HG03025 (cell line): ENCODE measurements at regions not wholly inside any gene's neighbourhood (a gene's known extent, or its start where the extent isn't known, plus 50 kb on each side); places are given as distances from the start of the nearest gene placed in this dataset.

Source experiments
- ATAC-seq: cut with Tn5 transposase; IDR thresholded peaks from one replicate; pipeline ENCODE4 v1.9.1; 2021; ENCODE audit warnings: mild to moderate bottlenecking, moderate library complexity; ENCODE audit not compliant: unreplicated experiment, low FRiP score

- no peak for ATAC-seq
Observed at GRCh38 chr1:34645109-34645688, 109.6 kb upstream of the GJB5 start.

GRCh38 chr1:34645919-34646318 is 108.9 kb upstream of the GJB5 start:
- no peak for ATAC-seq

GRCh38 chr1:34648501-34648900 is 106.3 kb upstream of the GJB5 start:
- ATAC-seq = no peak

GRCh38 chr1:34650090-34650489 is 104.8 kb upstream of the GJB5 start:
- ATAC-seq = no peak

- ATAC-seq = no peak
Observed at GRCh38 chr1:34650800-34651199, 104.0 kb upstream of the GJB5 start.

- no peak for ATAC-seq
Observed at GRCh38 chr1:34653110-34653509, 101.7 kb upstream of the GJB5 start.

GRCh38 chr1:34655206-34655874 is 99.5 kb upstream of the GJB5 start:
- no peak for ATAC-seq

- no peak for ATAC-seq
Observed at GRCh38 chr1:34655875-34656240, 99.0 kb upstream of the GJB5 start.

- no peak for ATAC-seq
Observed at GRCh38 chr1:34656299-34656698, 98.5 kb upstream of the GJB5 start.

- no peak for ATAC-seq
Observed at GRCh38 chr1:34656731-34657130, 98.1 kb upstream of the GJB5 start.

- ATAC-seq = no peak
Observed at GRCh38 chr1:34657266-34657665, 97.6 kb upstream of the GJB5 start.

GRCh38 chr1:34657849-34658248 is 97.0 kb upstream of the GJB5 start:
- ATAC-seq = no peak

- no peak for ATAC-seq
Observed at GRCh38 chr1:34663031-34663430, 91.8 kb upstream of the GJB5 start.

GRCh38 chr1:34668063-34668462 is 86.8 kb upstream of the GJB5 start:
- no peak for ATAC-seq

- no peak for ATAC-seq
Observed at GRCh38 chr1:34670982-34671381, 83.9 kb upstream of the GJB5 start.

GRCh38 chr1:34671887-34672286 is 83.0 kb upstream of the GJB5 start:
- ATAC-seq = no peak

GRCh38 chr1:34681480-34682451 is 73.1 kb upstream of the GJB5 start:
- ATAC-seq = no peak

GRCh38 chr1:34682452-34683223 is 72.2 kb upstream of the GJB5 start:
- ATAC-seq = no peak

- ATAC-seq = no peak
Observed at GRCh38 chr1:34683616-34684015, 71.2 kb upstream of the GJB5 start.

GRCh38 chr1:34684266-34684665 is 70.6 kb upstream of the GJB5 start:
- ATAC-seq = no peak

- no peak for ATAC-seq
Observed at GRCh38 chr1:34685225-34685624, 69.6 kb upstream of the GJB5 start.
